DMS153 treated with DMSO at 0.1 percent for 48 hours (cell line): ENCODE measurements at regions not wholly inside any gene's neighbourhood (a gene's known extent, or its start where the extent isn't known, plus 50 kb on each side); places are given as distances from the start of the nearest gene placed in this dataset.
"Not testable (repeated sequence)": the region's sequence is repeated elsewhere in the genome, so short reads cannot be mapped to it uniquely, and the experiment has no call there.

ENCODE experiments used
- DNase-seq: peaks from one replicate; lab custom pipeline; 2025; ENCODE audit not compliant: unreplicated experiment; lab: John Stamatoyannopoulos, UW

DNA sequence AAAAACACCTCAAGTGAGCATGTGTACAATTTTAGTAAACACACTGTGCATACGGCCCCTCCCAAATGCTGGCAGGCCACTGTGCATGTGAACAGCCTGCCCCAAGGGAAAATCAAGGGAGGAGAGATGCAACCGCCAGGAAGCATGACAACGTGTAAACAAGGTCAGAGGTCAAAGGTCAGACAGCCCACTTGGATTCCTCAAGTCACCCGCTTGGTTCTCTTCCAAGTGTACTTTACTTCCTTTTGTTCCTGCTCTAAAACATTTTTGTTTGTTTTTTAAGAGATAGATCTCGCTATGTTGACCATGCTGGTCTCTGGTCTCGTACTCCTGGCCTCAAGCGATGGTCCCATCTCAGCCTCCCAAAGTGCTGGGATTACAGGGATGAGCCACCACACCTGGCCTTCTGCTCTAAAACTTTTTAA, 126.7 kb upstream of the SHB start:
- DNase-seq, result no peak

DNA sequence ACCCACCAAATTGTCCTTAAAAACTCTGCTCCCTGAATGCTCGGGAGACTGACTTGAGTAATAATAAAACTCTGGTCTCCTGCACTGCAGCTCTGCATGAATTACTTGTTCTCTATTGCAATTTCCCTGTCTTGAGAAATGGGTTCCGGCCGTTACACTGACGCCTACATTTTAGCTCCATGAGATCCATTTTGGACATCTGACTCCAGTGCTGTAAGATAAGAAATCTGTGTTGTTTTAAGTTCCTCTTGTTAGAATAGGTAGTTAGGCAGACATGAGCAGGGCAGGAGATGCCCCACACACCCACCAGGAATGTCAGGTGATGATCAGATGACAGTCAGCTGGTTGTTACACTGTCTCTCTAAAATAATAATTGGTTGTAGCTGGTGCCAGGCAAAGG, 125.8 kb upstream of the SHB start:
- no peak for DNase-seq

DNA sequence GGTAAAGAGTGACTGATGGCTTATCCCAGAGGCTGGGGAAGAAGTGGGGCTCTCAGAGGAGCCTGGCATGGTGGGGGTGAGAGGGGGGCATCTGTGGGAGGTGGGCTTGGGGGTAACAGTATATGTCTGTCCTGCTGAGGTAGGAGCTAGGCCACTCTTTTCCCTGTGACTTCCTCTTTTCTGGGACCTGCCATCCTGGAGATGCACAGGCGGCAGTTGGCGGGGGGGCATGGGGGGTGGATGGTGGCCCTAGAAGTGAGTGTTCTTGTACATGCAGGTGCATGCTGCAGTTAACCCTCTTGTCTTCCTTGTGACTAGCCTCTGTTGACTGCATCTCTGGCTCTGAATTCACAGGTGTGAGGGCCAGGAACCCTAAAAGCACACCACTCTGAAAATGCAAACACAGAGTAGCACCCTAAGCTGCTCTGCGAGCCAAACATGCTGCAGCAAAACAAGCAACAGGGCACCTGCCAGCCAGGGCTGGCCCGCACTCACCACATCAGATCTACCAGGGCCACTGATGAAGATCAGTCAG, 123.8 kb upstream of the SHB start:
- no peak for DNase-seq

DNA sequence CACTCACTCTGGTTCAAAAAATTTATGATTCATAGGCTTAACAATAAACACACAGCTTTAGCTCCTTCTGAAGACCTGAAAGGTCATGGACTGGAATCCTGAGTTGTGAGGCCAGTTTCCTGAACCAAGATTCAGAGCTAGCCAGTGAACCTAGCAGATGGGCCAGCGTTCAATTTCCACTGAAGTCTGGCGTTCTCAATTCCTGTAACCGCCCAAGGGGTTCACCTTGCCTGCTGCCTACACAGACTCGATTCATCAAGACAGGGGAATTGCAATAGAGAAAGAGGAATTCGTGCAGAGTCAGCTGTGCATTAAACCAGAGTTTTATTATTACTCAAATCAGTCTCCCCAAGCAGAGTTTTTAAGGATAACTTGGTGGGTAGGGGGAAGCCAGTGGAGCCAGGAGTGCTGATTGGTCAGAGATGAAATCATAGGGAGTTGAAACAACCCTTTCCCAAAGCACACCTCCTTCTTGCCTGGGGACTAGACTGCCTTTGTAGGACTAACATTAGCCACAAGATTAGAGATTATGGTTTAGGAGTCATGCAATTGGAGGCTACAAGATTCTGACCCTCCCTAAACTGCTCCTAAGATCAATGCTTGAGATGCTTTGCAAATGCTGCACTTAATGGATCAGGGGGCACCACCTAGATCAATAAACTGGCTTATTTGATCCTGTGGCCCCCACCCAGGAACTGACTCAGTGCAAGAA, 117.5 kb upstream of the SHB start:
- DNase-seq, result no peak

DNA sequence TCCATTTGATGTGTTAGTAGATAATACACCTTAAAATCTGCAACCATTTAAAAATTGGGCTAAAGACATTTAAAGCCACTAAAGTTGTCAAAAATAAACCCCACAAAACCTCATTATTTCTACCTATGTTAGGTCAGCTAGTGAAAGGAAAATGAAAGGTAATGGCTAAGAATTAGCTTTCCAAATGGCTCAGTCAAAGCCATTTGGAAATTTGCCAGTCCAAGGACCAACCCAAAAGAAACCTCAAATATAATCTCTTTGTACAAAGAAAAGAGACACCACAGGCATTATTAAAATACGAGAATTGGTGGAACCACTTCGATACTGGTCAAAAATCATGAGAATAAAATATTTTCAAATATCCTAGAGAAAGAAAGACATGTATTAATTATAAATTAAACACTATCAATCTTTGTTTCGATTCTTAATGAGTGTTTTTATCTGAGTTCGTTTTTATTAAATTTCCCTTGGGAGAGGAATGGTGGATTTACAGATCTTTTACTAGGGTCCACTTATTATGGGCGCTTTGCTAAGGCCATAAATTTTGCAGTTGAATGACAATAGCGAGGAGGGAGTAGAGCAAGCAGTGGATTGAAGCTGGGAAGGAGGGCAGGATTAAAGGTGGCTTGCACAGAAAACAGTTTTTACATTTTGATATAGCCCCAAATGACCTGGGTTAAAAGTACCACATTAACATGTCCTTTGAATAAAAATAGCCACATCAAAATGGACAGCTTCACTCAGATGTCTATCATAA, 116.8 kb upstream of the SHB start:
- DNase-seq, result no peak

DNA sequence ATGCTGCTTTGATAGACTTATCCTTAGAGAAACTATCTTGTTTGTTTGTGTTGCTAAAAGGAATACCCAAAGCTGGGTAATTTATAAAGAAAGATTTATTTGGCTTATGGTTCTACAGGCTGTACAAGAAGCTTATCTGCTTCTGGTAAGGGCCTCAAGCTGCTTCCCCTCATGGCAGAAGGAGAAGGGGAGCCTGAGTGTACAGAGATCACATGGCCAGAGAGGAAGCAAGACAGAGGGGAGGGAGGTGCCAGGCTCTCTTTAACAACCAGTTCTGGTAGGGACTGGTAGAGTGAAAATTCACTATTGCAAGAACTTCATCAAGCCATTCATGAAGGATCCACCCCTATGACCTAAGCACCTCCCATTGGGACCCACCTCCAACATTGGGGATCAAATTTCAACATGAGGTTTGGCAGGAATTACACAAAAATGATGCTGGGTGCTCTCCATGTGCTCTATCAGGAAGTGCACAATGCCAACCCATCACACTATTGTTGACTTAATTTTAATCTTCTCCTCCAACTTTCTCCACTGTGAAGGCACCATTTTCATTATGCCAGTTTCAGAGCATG, 115.1 kb upstream of the SHB start:
- DNase-seq, result no peak

DNA sequence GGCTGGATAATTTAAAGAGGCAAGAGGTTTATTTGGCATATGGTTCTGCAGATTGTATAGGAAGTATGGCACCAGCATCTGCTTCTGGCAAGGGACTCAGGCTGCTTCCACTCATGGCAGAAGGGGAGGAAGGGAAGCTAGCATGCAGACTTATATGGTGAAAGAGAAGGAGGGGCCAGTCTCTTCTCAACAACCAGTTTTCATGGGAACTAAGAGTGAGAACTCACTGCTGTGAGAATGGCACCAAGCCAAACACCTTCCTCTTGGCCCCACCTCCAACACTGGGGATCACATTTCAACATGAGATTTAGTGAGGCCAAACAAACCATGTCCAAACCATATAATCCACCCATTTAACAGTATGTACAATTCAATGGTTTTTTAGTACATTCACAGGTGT, 113.3 kb upstream of the SHB start:
- DNase-seq, result peak; percentile 33

DNA sequence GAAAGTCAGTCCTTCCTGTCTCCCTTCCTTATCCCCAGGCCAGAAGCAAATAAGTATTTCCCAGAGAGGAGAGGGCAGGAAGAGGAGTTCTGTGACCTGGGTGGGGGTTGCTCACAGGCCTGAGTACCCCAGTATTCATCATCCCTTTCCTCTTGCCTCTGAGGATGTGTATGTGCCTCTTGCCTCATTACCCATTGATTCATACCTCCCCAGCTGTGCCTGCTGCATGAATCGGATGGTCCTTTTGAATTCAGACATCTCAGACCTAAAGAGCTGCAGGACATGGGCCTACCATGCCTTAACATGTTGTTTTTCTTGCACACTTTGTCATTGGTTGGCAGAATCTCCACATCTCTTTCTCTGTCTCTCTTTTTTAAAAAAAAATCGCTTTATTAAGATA, 112.8 kb upstream of the SHB start:
- DNase-seq, result no peak

DNA sequence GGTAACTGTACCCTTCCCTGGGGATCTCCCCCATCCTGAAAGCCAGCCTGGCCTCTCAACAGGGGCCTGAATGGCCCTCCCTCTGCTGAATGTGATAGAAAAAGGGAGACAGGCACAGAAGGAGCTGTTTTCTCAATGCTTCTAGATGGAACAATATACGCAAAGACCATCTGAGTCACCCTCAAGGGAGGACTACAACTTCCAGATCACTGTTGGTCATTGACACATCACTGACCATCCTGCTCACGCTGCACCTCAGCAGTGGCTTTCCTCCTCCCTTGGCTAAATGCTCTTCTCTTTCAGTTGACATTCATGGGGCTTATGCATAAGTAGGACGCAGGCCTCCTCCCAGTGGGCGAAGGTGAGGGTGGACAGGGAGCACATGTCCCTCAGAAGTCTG, 112.2 kb upstream of the SHB start:
- DNase-seq, result no peak

DNA sequence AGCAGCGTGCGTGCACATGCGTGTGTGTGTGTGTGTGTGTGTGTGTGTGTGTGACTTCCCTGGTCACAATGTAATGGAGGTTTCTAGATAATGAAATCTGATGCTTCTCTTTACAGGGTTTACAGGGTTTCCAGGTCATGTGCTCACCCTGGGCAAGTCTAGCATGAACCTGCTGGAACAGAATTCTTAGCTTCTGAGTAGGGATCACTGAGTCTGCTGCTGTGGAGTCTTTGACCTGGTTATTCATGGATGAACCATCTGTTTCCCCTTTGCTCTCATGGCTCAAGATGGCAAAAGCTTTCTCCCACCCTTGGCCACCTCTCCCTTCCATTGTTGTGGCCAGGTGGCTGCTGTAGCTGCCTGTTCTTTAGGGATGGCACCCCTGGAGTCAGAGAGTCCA, 111.6 kb upstream of the SHB start:
- no peak for DNase-seq

DNA sequence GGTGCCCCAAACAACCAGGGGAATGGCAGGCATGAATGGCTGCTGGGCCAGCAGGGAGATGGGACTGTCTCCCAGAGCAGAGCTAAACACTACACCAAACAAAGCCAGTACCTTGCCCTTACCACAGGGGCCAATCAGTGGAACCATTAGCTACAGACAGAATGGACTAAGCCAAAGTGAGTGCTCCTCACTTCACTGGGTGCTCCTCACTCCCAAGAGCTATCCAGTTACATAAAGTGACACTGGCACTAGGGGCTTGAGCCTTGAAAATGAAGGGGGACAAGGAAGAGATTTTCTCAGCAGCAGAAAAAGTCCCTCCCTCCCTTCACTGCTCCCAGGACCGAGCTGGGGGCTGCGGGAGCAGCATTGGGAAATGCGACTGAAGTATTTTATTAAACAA, 110.9 kb upstream of the SHB start:
- DNase-seq, result no peak

DNA sequence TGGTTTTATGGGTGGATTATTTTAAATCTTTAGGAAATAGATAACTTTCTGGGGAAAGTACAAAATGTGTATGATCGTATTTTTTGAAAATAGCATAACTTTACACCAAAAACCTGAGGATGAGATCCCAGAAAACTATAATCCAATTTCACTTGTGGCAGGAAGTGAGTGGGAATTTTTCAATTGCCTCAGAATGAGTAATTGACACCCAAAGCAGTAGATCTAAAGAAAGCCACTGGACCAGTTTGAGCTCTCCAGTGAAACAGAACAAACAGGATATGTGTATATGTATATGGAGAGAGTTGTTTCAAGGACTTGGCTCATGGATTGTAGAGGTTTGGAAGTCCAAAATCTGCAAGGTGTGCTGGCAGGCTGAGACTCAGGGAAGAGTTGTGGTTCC, 109.2 kb upstream of the SHB start:
- DNase-seq, result peak; percentile 35

DNA sequence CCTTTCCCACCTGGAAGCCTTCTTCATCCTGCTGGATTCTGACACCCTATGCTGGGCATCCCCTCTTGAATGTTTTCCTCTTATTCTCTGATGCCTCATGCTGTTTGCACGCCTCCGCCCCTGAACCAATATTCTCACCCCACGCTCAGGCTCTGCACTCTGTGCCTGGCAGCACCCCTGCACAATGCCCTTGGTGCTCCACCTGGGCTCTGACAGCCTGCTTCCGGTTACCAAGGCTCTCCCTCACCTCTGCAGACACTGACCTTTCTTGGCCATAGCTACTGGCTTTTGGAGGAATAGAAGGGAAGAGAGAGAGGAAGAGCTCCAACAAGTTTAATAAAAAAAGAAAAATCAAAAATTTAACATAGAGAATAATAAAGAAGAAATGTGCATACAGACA, 108.7 kb upstream of the SHB start:
- DNase-seq, result no peak

DNA sequence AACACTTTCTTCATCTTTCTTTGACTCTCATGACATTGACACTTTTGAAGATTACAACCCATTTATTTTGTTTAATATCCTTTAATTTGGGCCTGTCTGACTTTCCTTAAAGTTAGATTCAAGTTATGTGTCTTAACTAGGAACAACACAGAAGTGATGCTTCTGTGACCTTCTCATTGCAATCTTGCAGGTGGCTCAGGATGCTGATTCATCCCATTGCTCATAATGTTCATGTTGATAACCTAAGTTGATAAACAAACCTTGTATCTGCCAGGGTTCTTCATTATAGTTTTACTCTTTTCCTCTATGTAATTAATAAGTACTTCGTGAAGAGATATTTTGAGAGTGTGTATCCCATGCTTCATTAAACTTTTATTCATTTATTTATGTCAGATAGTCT, 107.2 kb upstream of the SHB start:
- DNase-seq, result no peak

DNA sequence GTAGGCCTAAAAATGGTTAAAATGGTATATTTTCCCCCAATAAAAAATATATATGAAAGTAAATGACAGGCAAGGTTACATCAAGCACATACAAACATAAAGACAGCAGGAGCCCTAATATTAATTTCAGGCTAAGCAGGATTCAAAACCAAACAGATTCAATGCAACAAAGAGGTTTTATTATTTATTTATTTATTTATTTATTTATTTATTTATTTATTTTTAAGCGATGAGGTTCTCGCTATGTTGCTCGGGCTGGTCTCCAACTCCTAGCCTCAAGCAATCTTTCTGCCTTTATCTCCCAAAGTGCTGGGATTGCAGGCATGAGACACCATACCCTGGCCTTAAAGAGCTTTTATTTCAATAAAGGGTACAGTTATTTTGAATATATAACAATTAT, 106.4 kb upstream of the SHB start:
- no peak for DNase-seq

DNA sequence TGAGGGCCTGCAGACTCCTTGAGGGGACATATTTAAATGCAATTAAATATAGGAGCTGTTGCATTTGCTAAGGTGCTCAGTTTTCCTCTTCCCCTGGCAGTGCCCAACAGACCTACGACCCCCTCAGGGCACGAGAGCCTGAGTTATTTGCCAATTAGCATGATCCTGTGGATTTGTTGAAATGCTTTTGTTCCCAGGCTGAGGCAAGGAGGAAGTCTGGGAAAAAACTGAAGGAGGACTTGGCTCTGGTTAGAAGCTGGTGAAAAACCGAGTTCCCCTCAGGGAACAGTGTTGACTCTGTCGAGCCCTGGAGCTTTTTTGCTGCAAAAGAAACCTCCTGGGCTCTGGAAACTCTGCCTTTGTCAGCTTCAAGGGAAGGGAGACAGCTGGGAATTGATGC, 103.6 kb upstream of the SHB start:
- DNase-seq, result no peak

DNA sequence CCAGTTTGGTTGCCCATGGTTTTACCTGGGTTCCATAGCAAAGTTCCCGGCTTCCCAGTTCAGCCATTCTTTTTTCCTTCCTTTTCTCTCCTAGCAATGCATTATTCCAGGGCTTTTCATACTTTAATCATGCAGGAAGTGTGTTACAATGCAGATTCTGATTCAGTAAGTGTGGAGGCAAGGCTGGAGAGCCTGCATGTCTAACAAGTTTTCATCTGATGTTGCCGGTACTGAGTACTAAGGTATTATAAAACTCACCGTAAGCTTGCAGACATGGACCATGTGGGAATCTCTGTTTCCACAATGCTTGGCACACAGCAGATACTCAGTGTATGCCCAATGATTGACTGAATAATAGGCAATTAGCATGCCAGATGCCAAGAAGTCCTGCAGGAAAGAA, 102.9 kb upstream of the SHB start:
- no peak for DNase-seq

DNA sequence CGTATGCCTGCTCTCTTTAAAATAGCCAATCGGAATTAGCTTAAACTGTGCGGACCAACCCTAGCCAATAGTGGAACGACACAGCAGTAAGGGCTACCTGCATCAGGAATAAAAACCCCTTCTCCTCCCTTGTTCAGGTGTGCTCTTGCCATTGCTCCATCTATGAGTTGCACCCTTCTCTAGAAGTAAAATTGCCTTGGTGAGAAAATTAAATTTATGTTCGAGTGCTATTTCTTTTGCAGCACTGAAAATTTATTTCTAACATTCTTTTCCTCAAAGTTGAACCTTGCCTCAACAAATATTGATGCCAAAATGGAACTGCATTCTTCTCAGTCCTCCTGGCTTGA, 102.5 kb upstream of the SHB start:
- no peak for DNase-seq

DNA sequence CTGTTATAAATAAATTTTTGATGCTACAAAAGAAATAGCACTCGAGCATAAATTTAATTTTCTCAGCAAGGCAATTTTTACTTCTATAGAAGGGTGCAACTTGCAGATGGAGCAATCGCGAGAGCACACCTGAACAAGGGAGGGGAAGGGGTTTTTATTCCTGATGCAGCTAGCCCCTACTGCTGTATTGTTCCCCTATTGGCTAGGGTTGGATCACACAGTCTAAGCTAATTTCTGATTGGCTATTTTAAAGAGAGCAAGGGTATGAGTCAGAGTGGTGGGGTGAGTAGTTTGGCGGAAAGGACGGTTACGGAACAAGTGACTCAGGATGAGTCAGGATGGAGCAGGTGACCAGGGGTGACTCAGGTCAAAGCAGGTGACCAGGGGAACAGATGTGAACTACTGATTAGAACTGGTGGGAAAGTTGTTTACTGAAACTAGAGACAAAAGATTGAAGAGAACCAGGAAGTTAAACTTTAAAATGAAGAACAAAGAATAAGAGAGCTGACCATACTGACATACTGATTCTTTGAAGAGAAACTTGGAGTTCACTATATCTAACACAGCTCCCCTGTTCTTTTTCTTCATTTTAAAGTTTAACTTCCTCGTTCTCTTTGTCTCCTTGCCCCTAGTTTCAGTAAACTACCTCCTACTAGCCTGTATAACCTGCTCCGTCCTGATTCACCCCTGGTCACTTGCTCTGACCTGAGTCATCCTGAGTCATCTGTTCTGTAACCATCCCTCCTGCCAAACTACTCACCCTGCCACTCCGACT, 101.9 kb upstream of the SHB start:
- not testable (repeated sequence) for DNase-seq

DNA sequence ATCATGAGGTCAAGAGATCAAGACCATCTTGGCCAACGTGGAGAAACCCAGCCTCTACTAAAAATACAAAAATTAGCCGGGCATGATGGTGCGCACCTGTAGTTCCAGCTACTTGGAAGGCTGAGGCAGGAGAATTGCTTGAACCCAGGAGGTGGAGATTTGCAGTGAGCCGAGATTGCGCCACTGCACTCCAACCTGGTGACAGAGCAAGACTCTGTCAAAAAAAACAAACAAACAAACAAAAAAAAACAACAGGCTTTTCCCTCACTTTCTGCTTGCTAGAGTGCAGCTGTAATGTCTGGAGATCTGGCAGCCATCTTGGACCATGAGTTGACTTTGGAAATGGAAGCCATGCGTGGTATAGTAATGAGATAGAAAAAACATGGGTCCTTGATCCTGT, 101.1 kb upstream of the SHB start:
- not testable (repeated sequence) for DNase-seq

DNA sequence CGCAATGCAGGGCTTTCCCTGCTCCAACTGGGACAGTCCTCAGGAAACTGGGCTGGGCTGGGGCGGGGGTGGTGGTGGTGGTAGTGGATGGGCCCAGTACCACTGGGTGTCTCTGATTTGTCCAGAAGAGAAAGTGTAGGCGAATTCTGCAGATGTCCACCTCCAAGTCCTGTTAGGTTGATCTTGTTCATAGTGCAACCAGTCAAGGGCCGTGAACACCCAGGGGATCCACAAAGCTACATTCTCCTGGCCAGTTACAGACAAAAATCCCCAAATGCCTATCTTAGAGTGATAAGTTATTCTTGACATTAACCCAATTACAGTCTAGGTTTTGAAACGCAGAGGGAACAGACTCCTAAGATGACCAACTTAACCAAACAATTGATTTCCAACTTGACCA, 97.5 kb upstream of the SHB start:
- DNase-seq, result no peak
